ENCODE measurements at regions not wholly inside any gene's neighbourhood (a gene's known extent, or its start where the extent isn't known, plus 50 kb on each side); places are given as distances from the start of the nearest gene placed in this dataset.
"Not testable (repeated sequence)": the region's sequence is repeated elsewhere in the genome, so short reads cannot be mapped to it uniquely, and the experiment has no call there.

- DNase-seq (ENCODE audit: low read depth in 2 of 2), result not testable (repeated sequence)
Measured at GRCh38 chr3:29182828-29183227, 98.0 kb upstream of the RBMS3 start.

GRCh38 chr3:29183346-29184087, 97.4 kb upstream of the RBMS3 start:
- no peak for DNase-seq (ENCODE audit: low read depth in 2 of 2)

GRCh38 chr3:29185706-29186105, 95.2 kb upstream of the RBMS3 start:
- DNase-seq (ENCODE audit: low read depth in 2 of 2), result no peak

- DNase-seq (ENCODE audit: low read depth in 2 of 2), result peak; percentile 98 to 99
Measured at GRCh38 chr3:29186131-29186599, 94.7 kb upstream of the RBMS3 start.

GRCh38 chr3:29186982-29187725, 93.7 kb upstream of the RBMS3 start:
- DNase-seq (ENCODE audit: low read depth in 2 of 2), result no peak

- DNase-seq (ENCODE audit: low read depth in 2 of 2), result no peak
Measured at GRCh38 chr3:29189328-29189727, 91.5 kb upstream of the RBMS3 start.

GRCh38 chr3:29194139-29194538, 86.7 kb upstream of the RBMS3 start:
- no peak for DNase-seq (ENCODE audit: low read depth in 2 of 2)

GRCh38 chr3:29195056-29195455, 85.8 kb upstream of the RBMS3 start:
- no peak for DNase-seq (ENCODE audit: low read depth in 2 of 2)

- no peak for DNase-seq (ENCODE audit: low read depth in 2 of 2)
Measured at GRCh38 chr3:29201604-29202003, 79.3 kb upstream of the RBMS3 start.

- DNase-seq (ENCODE audit: low read depth in 2 of 2), result peak; percentile 48 to 49
Measured at GRCh38 chr3:29202378-29202777, 78.5 kb upstream of the RBMS3 start.

GRCh38 chr3:29203851-29204250, 77.0 kb upstream of the RBMS3 start:
- no peak for DNase-seq (ENCODE audit: low read depth in 2 of 2)

GRCh38 chr3:29207427-29207826, 73.4 kb upstream of the RBMS3 start:
- no peak for DNase-seq (ENCODE audit: low read depth in 2 of 2)

- no peak for DNase-seq (ENCODE audit: low read depth in 2 of 2)
Measured at GRCh38 chr3:29212789-29213433, 68.0 kb upstream of the RBMS3 start.

- no peak for DNase-seq (ENCODE audit: low read depth in 2 of 2)
Measured at GRCh38 chr3:29214009-29214658, 66.7 kb upstream of the RBMS3 start.

- no peak for DNase-seq (ENCODE audit: low read depth in 2 of 2)
Measured at GRCh38 chr3:29215948-29216347, 64.9 kb upstream of the RBMS3 start.

- DNase-seq (ENCODE audit: low read depth in 2 of 2), result no peak
Measured at GRCh38 chr3:29226706-29227105, 54.2 kb upstream of the RBMS3 start.

- no peak for DNase-seq (ENCODE audit: low read depth in 2 of 2)
Measured at GRCh38 chr3:29227307-29227706, 53.6 kb upstream of the RBMS3 start.
